ENCODE measurements at regions not wholly inside any gene's neighbourhood (a gene's known extent, or its start where the extent isn't known, plus 50 kb on each side); places are given as distances from the start of the nearest gene placed in this dataset.

- H3K27me3 ChIP-seq (ENCODE audit: control insufficient read depth, insufficient read depth, low read length) = no peaks in the 10 kb centered on the region
- FAIRE-seq (no peak), DNase-seq (ENCODE audit: low read depth) (no peak)
- H3K36me3 ChIP-seq (ENCODE audit: control insufficient read depth, insufficient read depth, low read length) = no peaks in the 10 kb centered on the region
- H3K4me3 ChIP-seq (ENCODE audit: low read depth, low read length) = no peak overlapping the region
- TF ChIP-seq CTCF (IDR thresholded peaks at IDR 0.05; ENCODE audit: insufficient read depth, low read length, severe bottlenecking) = no peak
Measured at GRCh38 chr5:74576941-74577456, 63.5 kb downstream of the ENC1 start.

- Histone ChIP-seq H3K27me3 (ENCODE audit: control insufficient read depth, insufficient read depth, low read length) (no peaks in the 10 kb centered on the region), H3K36me3 (ENCODE audit: control insufficient read depth, insufficient read depth, low read length) (no peaks in the 10 kb centered on the region), H3K4me3 (ENCODE audit: low read depth, low read length) (no peak overlapping the region)
- DNase-seq (ENCODE audit: low read depth) = peak; percentile 93
- FAIRE-seq = no peak
- TF ChIP-seq CTCF (IDR thresholded peaks at IDR 0.05; ENCODE audit: insufficient read depth, low read length, severe bottlenecking) = no peak
Measured at GRCh38 chr5:74575741-74576538, 64.6 kb downstream of the ENC1 start.

- peak; percentile 47 for DNase-seq (ENCODE audit: low read depth)
- FAIRE-seq = no peak
- Histone ChIP-seq H3K4me3 (ENCODE audit: low read depth, low read length) (no peak overlapping the region), H3K36me3 (ENCODE audit: control insufficient read depth, insufficient read depth, low read length) (no peaks in the 10 kb centered on the region), H3K27me3 (ENCODE audit: control insufficient read depth, insufficient read depth, low read length) (no peaks in the 10 kb centered on the region)
- TF ChIP-seq CTCF (IDR thresholded peaks at IDR 0.05; ENCODE audit: insufficient read depth, low read length, severe bottlenecking) = no peak
Measured at GRCh38 chr5:74570250-74570649, 70.3 kb downstream of the ENC1 start.

GRCh38 chr5:74567411-74567995, 73.0 kb downstream of the ENC1 start:
- Histone ChIP-seq H3K4me3 (ENCODE audit: low read depth, low read length) (no peak overlapping the region), H3K27me3 (ENCODE audit: control insufficient read depth, insufficient read depth, low read length) (no peaks in the 10 kb centered on the region), H3K36me3 (ENCODE audit: control insufficient read depth, insufficient read depth, low read length) (no peaks in the 10 kb centered on the region)
- DNase-seq (ENCODE audit: low read depth) (peak; percentile 26), FAIRE-seq (peak; percentile 13)
- no peak for TF ChIP-seq CTCF (IDR thresholded peaks at IDR 0.05; ENCODE audit: insufficient read depth, low read length, severe bottlenecking)

GRCh38 chr5:74562122-74562521, 78.4 kb downstream of the ENC1 start:
- Histone ChIP-seq H3K27me3 (ENCODE audit: control insufficient read depth, insufficient read depth, low read length) (no peaks in the 10 kb centered on the region), H3K4me3 (ENCODE audit: low read depth, low read length) (no peak overlapping the region), H3K36me3 (ENCODE audit: control insufficient read depth, insufficient read depth, low read length) (no peaks in the 10 kb centered on the region)
- FAIRE-seq (no peak), DNase-seq (ENCODE audit: low read depth) (no peak)
- TF ChIP-seq CTCF (IDR thresholded peaks at IDR 0.05; ENCODE audit: insufficient read depth, low read length, severe bottlenecking) = no peak

All from bronchial epithelial cell (primary cell).